Ramos (cell line): ENCODE measurements at regions not wholly inside any gene's neighbourhood (a gene's known extent, or its start where the extent isn't known, plus 50 kb on each side); places are given as distances from the start of the nearest gene placed in this dataset.

Source experiments
- in situ Hi-C: fragments of 300-500 bp; cut with MboI; formaldehyde crosslinking; loops from one replicate; pipeline ENCODE4 v1.14.3; 2022; ENCODE audit warnings: low sequenced_read_pairs; ENCODE audit not compliant: unreplicated experiment

- in situ Hi-C loops, result no loop called here
Observed at GRCh38 chr17:79174905-79175856, 100.6 kb downstream of the ENGASE start.

DNA sequence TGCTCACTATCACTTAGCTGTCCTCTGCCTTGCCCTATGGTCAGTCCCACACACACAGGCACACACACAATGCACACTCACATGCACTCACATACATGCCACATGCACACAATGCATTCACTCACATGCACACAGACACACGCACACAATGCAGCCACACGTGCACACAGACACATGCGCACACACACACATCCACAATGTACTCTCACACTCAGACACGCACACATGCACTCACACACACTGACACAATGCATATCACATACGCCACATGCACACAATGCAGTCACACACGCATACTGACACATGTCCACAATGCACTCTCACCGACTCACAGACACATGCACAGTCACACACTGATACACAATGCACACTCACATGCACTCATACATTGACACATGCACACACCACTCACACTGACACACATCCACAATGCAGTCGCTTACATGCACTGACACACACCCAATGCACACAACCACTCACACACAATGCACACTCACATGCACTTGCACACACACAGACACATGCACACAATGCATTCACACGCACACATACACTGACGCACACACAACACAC lies 99.7 kb downstream of the ENGASE start:
- in situ Hi-C loops, result no loop called here

- in situ Hi-C loops, result no loop called here
Observed at GRCh38 chr17:79171188-79171587, 96.6 kb downstream of the ENGASE start.

DNA sequence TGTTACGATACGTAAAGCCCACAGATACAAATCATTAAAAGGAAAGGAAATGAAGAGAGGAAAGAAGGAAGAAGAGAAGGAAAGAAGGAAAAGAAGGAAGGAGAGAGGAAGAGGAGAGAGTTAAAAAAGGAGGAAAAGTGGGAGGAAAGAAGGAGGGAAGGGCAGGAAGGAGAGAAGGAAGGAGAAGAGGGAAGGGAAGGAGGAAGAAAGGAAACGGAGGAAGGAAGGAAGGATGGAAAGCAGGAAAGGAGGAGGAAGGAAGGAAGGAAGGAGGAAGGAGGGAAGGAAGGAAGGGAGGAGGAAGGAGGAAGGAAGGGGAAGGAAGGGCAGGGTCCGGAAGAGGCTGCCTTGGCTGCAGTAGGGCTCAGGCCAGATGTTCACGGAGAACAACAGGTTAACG lies 95.2 kb downstream of the ENGASE start:
- in situ Hi-C loops, result no loop called here

- in situ Hi-C loops, result no loop called here
Observed at GRCh38 chr17:79169366-79169765, 94.7 kb downstream of the ENGASE start.

DNA sequence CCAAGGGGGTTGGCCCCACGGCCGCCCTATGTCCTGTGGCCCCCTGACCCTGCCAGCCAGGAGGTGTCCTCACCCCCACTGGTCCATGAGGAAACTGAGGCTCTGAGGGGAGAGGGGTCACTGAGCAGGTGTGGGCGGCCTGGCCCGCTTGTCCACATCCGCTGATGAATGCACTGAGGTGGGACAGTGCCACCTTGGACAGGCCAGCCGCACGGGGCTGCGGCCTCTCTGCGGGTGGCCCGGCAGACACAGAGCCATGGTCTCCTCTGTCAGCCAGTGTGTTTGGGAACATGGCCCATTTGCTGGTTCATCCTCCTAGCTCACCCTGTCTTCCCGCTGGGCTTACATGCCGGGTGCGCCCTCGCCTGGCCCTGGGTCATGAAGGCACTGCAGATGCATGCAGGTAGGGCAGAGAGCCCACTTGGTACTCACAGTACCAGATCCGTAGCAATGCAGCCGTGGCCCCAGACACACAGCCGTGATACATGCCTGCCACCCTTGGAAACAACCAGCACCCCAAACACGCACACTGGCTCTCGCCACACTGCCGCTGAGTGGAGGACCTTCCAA lies 93.9 kb downstream of the ENGASE start:
- in situ Hi-C loops, result no loop called here

- in situ Hi-C loops, result no loop called here
Observed at GRCh38 chr17:79167486-79167885, 92.9 kb downstream of the ENGASE start.

GRCh38 chr17:79165756-79166473 lies 91.3 kb downstream of the ENGASE start:
- in situ Hi-C loops, result no loop called here

GRCh38 chr17:79164913-79165695 lies 90.5 kb downstream of the ENGASE start:
- in situ Hi-C loops, result no loop called here

GRCh38 chr17:79164408-79164807 lies 89.8 kb downstream of the ENGASE start:
- in situ Hi-C loops, result no loop called here

DNA sequence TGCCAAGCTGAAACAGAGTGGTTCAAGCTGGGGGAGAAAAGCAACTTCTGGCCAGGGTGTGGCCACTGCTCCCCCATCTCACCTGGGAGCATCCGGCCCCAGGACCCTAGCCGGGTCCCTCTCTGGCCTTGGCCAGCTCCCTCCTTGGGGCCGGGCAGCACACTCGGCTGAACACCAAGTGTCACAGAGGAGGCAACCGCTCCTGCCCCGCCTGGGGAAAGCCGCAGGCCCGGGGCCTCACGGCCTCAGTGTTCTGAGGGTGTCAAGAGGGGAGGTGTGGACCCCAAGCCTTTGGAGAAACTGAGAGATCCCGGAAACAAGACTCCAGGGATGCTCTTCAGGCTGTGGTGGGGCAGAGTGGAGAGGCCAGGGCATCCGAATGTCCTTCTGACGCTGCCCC lies 88.4 kb downstream of the ENGASE start:
- in situ Hi-C loops, result no loop called here

GRCh38 chr17:79162012-79162963 lies 87.7 kb downstream of the ENGASE start:
- in situ Hi-C loops, result no loop called here

GRCh38 chr17:79160980-79161636 lies 86.5 kb downstream of the ENGASE start:
- in situ Hi-C loops, result no loop called here

GRCh38 chr17:79159926-79160325 lies 85.3 kb downstream of the ENGASE start:
- in situ Hi-C loops, result no loop called here

- in situ Hi-C loops, result no loop called here
Observed at GRCh38 chr17:79159471-79159870, 84.8 kb downstream of the ENGASE start.

DNA sequence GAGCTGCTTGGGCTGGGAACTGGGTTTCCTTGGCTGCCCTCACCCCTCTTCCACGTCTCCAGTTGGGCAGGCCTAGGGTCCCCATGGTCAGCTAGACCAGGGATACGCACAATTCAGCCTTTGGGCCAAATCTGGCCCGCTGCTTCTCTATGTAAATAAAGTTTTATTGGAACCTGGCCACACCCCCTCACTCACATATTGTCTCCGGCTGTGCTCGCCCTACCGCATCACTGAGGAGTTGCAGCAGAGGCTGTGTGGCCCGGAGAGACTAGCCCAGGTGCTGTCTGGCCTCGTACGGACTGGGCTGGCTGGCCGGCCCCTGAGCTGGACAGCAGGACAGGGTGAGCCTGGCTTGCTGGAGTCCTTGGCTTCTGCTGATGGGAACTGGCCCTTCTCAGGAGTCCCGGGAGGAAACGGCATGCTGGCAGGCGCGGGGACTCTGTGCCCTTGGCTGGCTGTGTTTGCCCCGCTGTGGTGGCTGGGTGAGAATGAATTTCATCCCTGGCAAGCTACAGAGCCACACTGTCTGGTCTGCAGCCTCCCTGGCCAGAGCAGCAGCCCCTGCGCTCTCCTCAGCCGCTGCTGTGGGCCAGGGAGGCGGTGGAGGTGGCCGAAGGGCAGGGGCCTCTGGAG lies 82.0 kb downstream of the ENGASE start:
- in situ Hi-C loops, result no loop called here

DNA sequence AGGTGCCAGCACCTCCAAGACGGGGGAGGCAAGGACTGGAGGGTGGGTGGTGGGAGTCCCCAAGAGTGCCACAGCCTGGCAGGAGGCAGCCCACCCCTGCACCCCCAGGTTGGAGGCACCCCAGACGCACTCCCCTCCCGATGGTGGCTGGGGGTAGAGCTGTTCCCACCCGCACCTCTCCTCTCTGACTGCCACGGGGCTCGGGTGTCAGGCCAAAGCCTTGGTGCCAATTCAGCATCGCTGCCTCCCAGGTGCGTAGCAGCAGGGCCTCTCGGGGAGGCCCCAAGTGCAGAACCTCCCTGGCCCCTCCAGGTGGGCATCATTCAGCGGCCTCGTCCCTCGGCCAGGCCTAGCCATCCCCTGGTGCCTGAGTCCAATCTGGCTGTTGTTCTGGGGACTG lies 81.1 kb downstream of the ENGASE start:
- in situ Hi-C loops, result no loop called here
